ENCODE measurements at regions not wholly inside any gene's neighbourhood (a gene's known extent, or its start where the extent isn't known, plus 50 kb on each side); places are given as distances from the start of the nearest gene placed in this dataset.

- H3K36me3 Mint-ChIP-seq (ENCODE audit: low read depth), result peaks cover 5% of the 10 kb centered on the region
- no peak for DNase-seq
- peaks cover 19% of the 10 kb centered on the region for H3K9me3 Mint-ChIP-seq
- no peaks in the 10 kb centered on the region for H3K4me1 Mint-ChIP-seq
- no peak overlapping the region for H3K4me3 Mint-ChIP-seq
- H3K27ac Mint-ChIP-seq, result no peak overlapping the region
- peaks cover 8% of the 10 kb centered on the region for H3K27me3 Mint-ChIP-seq
- no peak for ATAC-seq
Observed at GRCh38 chr10:78330884-78331283, 297.2 kb downstream of the RPS24 start.

GRCh38 chr10:78331391-78331922, 297.8 kb downstream of the RPS24 start:
- ATAC-seq (no peak), DNase-seq (no peak)
- peaks cover 14% of the 10 kb centered on the region for H3K9me3 Mint-ChIP-seq
- no peaks in the 10 kb centered on the region for H3K36me3 Mint-ChIP-seq (ENCODE audit: low read depth)
- no peaks in the 10 kb centered on the region for H3K4me1 Mint-ChIP-seq
- peaks cover 8% of the 10 kb centered on the region for H3K27me3 Mint-ChIP-seq
- H3K27ac Mint-ChIP-seq, result no peak overlapping the region
- H3K4me3 Mint-ChIP-seq, result no peak overlapping the region

GRCh38 chr10:78332012-78332411, 298.3 kb downstream of the RPS24 start:
- Mint-ChIP-seq H3K4me3 (no peak overlapping the region), H3K27me3 (peaks cover 8% of the 10 kb centered on the region), H3K4me1 (no peaks in the 10 kb centered on the region), H3K36me3 (ENCODE audit: low read depth) (no peaks in the 10 kb centered on the region), H3K9me3 (peaks cover 9% of the 10 kb centered on the region), H3K27ac (no peak overlapping the region)
- no peak for ATAC-seq
- no peak for DNase-seq

- Mint-ChIP-seq H3K36me3 (ENCODE audit: low read depth) (no peaks in the 10 kb centered on the region), H3K27ac (no peak overlapping the region), H3K4me3 (no peak overlapping the region), H3K9me3 (peaks cover 3% of the 10 kb centered on the region), H3K4me1 (no peaks in the 10 kb centered on the region), H3K27me3 (peaks cover 8% of the 10 kb centered on the region)
- ATAC-seq (no peak), DNase-seq (no peak)
Observed at GRCh38 chr10:78332657-78333056, 299.0 kb downstream of the RPS24 start.

- Mint-ChIP-seq H3K4me1 (no peaks in the 10 kb centered on the region), H3K4me3 (no peak overlapping the region), H3K27me3 (peaks cover 8% of the 10 kb centered on the region), H3K9me3 (no peaks in the 10 kb centered on the region), H3K36me3 (ENCODE audit: low read depth) (no peaks in the 10 kb centered on the region), H3K27ac (no peak overlapping the region)
- DNase-seq (no peak), ATAC-seq (no peak)
Observed at GRCh38 chr10:78333362-78334143, 299.9 kb downstream of the RPS24 start.

- H3K27ac Mint-ChIP-seq, result no peak overlapping the region
- DNase-seq (no peak), ATAC-seq (no peak)
- H3K9me3 Mint-ChIP-seq, result no peaks in the 10 kb centered on the region
- no peak overlapping the region for H3K4me3 Mint-ChIP-seq
- peaks cover 8% of the 10 kb centered on the region for H3K27me3 Mint-ChIP-seq
- no peaks in the 10 kb centered on the region for H3K4me1 Mint-ChIP-seq
- H3K36me3 Mint-ChIP-seq (ENCODE audit: low read depth), result no peaks in the 10 kb centered on the region
Observed at GRCh38 chr10:78335371-78335690, 301.7 kb downstream of the RPS24 start.

GRCh38 chr10:78335691-78336401, 302.2 kb downstream of the RPS24 start:
- H3K36me3 Mint-ChIP-seq (ENCODE audit: low read depth), result no peaks in the 10 kb centered on the region
- H3K4me1 Mint-ChIP-seq, result no peaks in the 10 kb centered on the region
- H3K27me3 Mint-ChIP-seq, result peaks cover 7% of the 10 kb centered on the region
- DNase-seq, result no peak
- H3K9me3 Mint-ChIP-seq, result no peaks in the 10 kb centered on the region
- H3K4me3 Mint-ChIP-seq, result no peak overlapping the region
- H3K27ac Mint-ChIP-seq, result no peak overlapping the region
- ATAC-seq, result no peak

- Mint-ChIP-seq H3K27ac (no peak overlapping the region), H3K4me1 (no peaks in the 10 kb centered on the region), H3K27me3 (peaks cover 1% of the 10 kb centered on the region), H3K36me3 (ENCODE audit: low read depth) (no peaks in the 10 kb centered on the region), H3K4me3 (no peak overlapping the region), H3K9me3 (no peaks in the 10 kb centered on the region)
- DNase-seq (no peak), ATAC-seq (no peak)
Observed at GRCh38 chr10:78336402-78336791, 302.7 kb downstream of the RPS24 start.

GRCh38 chr10:78337016-78337415, 303.4 kb downstream of the RPS24 start:
- H3K36me3 Mint-ChIP-seq (ENCODE audit: low read depth), result no peaks in the 10 kb centered on the region
- no peaks in the 10 kb centered on the region for H3K4me1 Mint-ChIP-seq
- H3K27me3 Mint-ChIP-seq, result no peaks in the 10 kb centered on the region
- no peak overlapping the region for H3K4me3 Mint-ChIP-seq
- no peak overlapping the region for H3K27ac Mint-ChIP-seq
- DNase-seq (no peak), ATAC-seq (no peak)
- no peaks in the 10 kb centered on the region for H3K9me3 Mint-ChIP-seq

GRCh38 chr10:78337646-78338391, 304.2 kb downstream of the RPS24 start:
- H3K4me3 Mint-ChIP-seq, result no peak overlapping the region
- H3K4me1 Mint-ChIP-seq, result no peaks in the 10 kb centered on the region
- DNase-seq (no peak), ATAC-seq (no peak)
- no peaks in the 10 kb centered on the region for H3K27me3 Mint-ChIP-seq
- no peaks in the 10 kb centered on the region for H3K36me3 Mint-ChIP-seq (ENCODE audit: low read depth)
- no peak overlapping the region for H3K27ac Mint-ChIP-seq
- no peaks in the 10 kb centered on the region for H3K9me3 Mint-ChIP-seq

- Mint-ChIP-seq H3K27ac (no peak overlapping the region), H3K4me1 (no peaks in the 10 kb centered on the region), H3K4me3 (no peak overlapping the region), H3K27me3 (no peaks in the 10 kb centered on the region), H3K9me3 (no peaks in the 10 kb centered on the region), H3K36me3 (ENCODE audit: low read depth) (no peaks in the 10 kb centered on the region)
- no peak for ATAC-seq
- no peak for DNase-seq
Observed at GRCh38 chr10:78338717-78339116, 305.1 kb downstream of the RPS24 start.

GRCh38 chr10:78339251-78339650, 305.6 kb downstream of the RPS24 start:
- DNase-seq, result no peak
- no peaks in the 10 kb centered on the region for H3K9me3 Mint-ChIP-seq
- ATAC-seq, result no peak
- H3K4me1 Mint-ChIP-seq, result no peaks in the 10 kb centered on the region
- H3K27ac Mint-ChIP-seq, result no peak overlapping the region
- no peak overlapping the region for H3K4me3 Mint-ChIP-seq
- H3K36me3 Mint-ChIP-seq (ENCODE audit: low read depth), result no peaks in the 10 kb centered on the region
- no peaks in the 10 kb centered on the region for H3K27me3 Mint-ChIP-seq

GRCh38 chr10:78341953-78342614, 308.4 kb downstream of the RPS24 start:
- H3K27ac Mint-ChIP-seq, result no peak overlapping the region
- H3K4me1 Mint-ChIP-seq, result no peaks in the 10 kb centered on the region
- no peak overlapping the region for H3K4me3 Mint-ChIP-seq
- no peak for DNase-seq
- peaks cover 3% of the 10 kb centered on the region for H3K27me3 Mint-ChIP-seq
- no peaks in the 10 kb centered on the region for H3K9me3 Mint-ChIP-seq
- ATAC-seq, result no peak
- no peaks in the 10 kb centered on the region for H3K36me3 Mint-ChIP-seq (ENCODE audit: low read depth)

GRCh38 chr10:78342827-78343653, 309.4 kb downstream of the RPS24 start:
- ATAC-seq (no peak), DNase-seq (no peak)
- no peak overlapping the region for H3K4me3 Mint-ChIP-seq
- H3K4me1 Mint-ChIP-seq, result no peaks in the 10 kb centered on the region
- no peak overlapping the region for H3K27ac Mint-ChIP-seq
- H3K9me3 Mint-ChIP-seq, result no peaks in the 10 kb centered on the region
- no peaks in the 10 kb centered on the region for H3K36me3 Mint-ChIP-seq (ENCODE audit: low read depth)
- H3K27me3 Mint-ChIP-seq, result peaks cover 6% of the 10 kb centered on the region

All from activated naive CD8-positive, alpha-beta T cell treated with anti-CD3 and anti-CD28 coated beads, Interleukin-2, amount 50 U/mL, for 24 hours (primary cell).